SK-N-SH treated with all-trans-retinoic acid at 6 μM for 48 hours (cell line): ENCODE measurements at regions not wholly inside any gene's neighbourhood (a gene's known extent, or its start where the extent isn't known, plus 50 kb on each side); places are given as distances from the start of the nearest gene placed in this dataset.
A peak's percentile ranks its signal among the peaks of the same experiment; 100 is the strongest.

Experiments
- ATAC-seq: fragments of 200-7000 bp; cut with Tn5 transposase; 3 replicates; pipeline ENCODE4 v1.9.1; 2020; ENCODE audit warnings: mild to moderate bottlenecking, moderate library complexity
- ARNTL ChIP-seq: fragments of 450-650 bp; formaldehyde crosslinking; IDR thresholded peaks from 2 replicates; pipeline ENCODE4 v1.5.0; 2020; ENCODE audit warnings: low read depth, mild to moderate bottlenecking, moderate library complexity, borderline replicate concordance
- BACH2 ChIP-seq: fragments of 250-450 bp; sonication (Bioruptor Pico); IDR thresholded peaks from 2 replicates; pipeline ENCODE4 v1.9.0; 2021; ENCODE audit warnings: mild to moderate bottlenecking, borderline replicate concordance
- CSDC2 ChIP-seq: fragments of 250-450 bp; sonication (Bioruptor Pico); IDR thresholded peaks from 2 replicates; pipeline ENCODE4 v1.5.0; 2020; ENCODE audit warnings: mild to moderate bottlenecking, moderate library complexity
- ESRRG ChIP-seq: fragments of 250-450 bp; sonication (Bioruptor Pico); IDR thresholded peaks from 2 replicates; pipeline ENCODE4 v1.6.1; 2021; ENCODE audit warnings: mild to moderate bottlenecking
- GLIS3 ChIP-seq: fragments of 250-450 bp; sonication (Bioruptor Pico); IDR thresholded peaks from 2 replicates; pipeline ENCODE4 v1.5.0; 2020; ENCODE audit warnings: mild to moderate bottlenecking, moderate library complexity
- ISL1 ChIP-seq: fragments of 250-450 bp; sonication (Bioruptor Pico); IDR thresholded peaks from 2 replicates; pipeline ENCODE4 v2.1.2; 2022; ENCODE audit warnings: mild to moderate bottlenecking, moderate library complexity
- OSR1 ChIP-seq: fragments of 250-450 bp; sonication (Bioruptor Pico); IDR thresholded peaks from 2 replicates; pipeline ENCODE4 v1.8.0; 2022; ENCODE audit warnings: moderate library complexity, mild to moderate bottlenecking, inconsistent platforms
- PPARA ChIP-seq: fragments of 250-450 bp; sonication (Bioruptor Pico); IDR thresholded peaks from 2 replicates; pipeline ENCODE4 v1.5.0; 2020; ENCODE audit warnings: mild to moderate bottlenecking, borderline replicate concordance
- RARB ChIP-seq: fragments of 250-450 bp; sonication (Bioruptor Pico); IDR thresholded peaks from 2 replicates; pipeline ENCODE4 v1.8.0; 2021; ENCODE audit warnings: mild to moderate bottlenecking, moderate library complexity
- SNAI2 ChIP-seq: fragments of 250-450 bp; sonication (Bioruptor Pico); IDR thresholded peaks from 2 replicates; pipeline ENCODE4 v1.5.0; 2020; ENCODE audit warnings: mild to moderate bottlenecking, moderate library complexity
- TCF4 ChIP-seq: fragments of 250-450 bp; sonication (Bioruptor Pico); IDR thresholded peaks from 2 replicates; pipeline ENCODE4 v1.8.0; 2021; ENCODE audit warnings: mild to moderate bottlenecking, moderate library complexity, borderline replicate concordance
- TOX ChIP-seq: fragments of 250-450 bp; sonication (Bioruptor Pico); IDR thresholded peaks from 2 replicates; pipeline ENCODE4 v1.8.0; 2021; ENCODE audit warnings: mild to moderate bottlenecking, moderate library complexity, borderline replicate concordance
- ZC3H10 ChIP-seq: fragments of 250-450 bp; sonication (Bioruptor Pico); IDR thresholded peaks from 2 replicates; pipeline ENCODE4 v1.5.1; 2021; ENCODE audit warnings: mild to moderate bottlenecking, moderate library complexity
- ZFP3 ChIP-seq: fragments of 250-450 bp; sonication (Bioruptor Pico); IDR thresholded peaks from 2 replicates; pipeline ENCODE4 v1.5.0; 2020; ENCODE audit warnings: mild to moderate bottlenecking, moderate library complexity
- ZFP30 ChIP-seq: fragments of 450-650 bp; formaldehyde crosslinking; IDR thresholded peaks from 2 replicates; pipeline ENCODE4 v1.5.0; 2022; ENCODE audit warnings: mild to moderate bottlenecking, moderate library complexity
- ZNF565 ChIP-seq: fragments of 450-650 bp; formaldehyde crosslinking; conservative IDR thresholded peaks from 2 replicates; pipeline ENCODE4 v1.5.0; 2020; ENCODE audit warnings: low read depth, mild to moderate bottlenecking, moderate library complexity
- ZNF70 ChIP-seq: fragments of 450-650 bp; formaldehyde crosslinking; IDR thresholded peaks from 2 replicates; pipeline ENCODE4 v1.5.0; 2020; ENCODE audit warnings: mild to moderate bottlenecking, moderate library complexity
- ZNF8 ChIP-seq: fragments of 450-650 bp; formaldehyde crosslinking; IDR thresholded peaks from 2 replicates; pipeline ENCODE4 v1.5.0; 2020; ENCODE audit warnings: mild to moderate bottlenecking, moderate library complexity
- TF ChIP-seq, protein P1 (sequence below): fragments of 250-450 bp; sonication (Bioruptor Pico); IDR thresholded peaks from 2 replicates; pipeline ENCODE4 v1.8.0; 2021; ENCODE audit warnings: low read depth, mild to moderate bottlenecking, moderate library complexity, borderline replicate concordance
- TF ChIP-seq, protein P2 (sequence below): fragments of 250-450 bp; sonication (Bioruptor Pico); IDR thresholded peaks from 2 replicates; pipeline ENCODE4 v1.8.0; 2020; ENCODE audit warnings: mild to moderate bottlenecking, moderate library complexity, borderline replicate concordance
- TF ChIP-seq, protein P3 (sequence below): fragments of 250-450 bp; sonication (Bioruptor Pico); IDR thresholded peaks from 2 replicates; pipeline ENCODE4 v1.5.0; 2020; ENCODE audit warnings: mild to moderate bottlenecking, moderate library complexity
- TF ChIP-seq, protein P4 (sequence below): fragments of 250-450 bp; sonication (Bioruptor Pico); IDR thresholded peaks from 2 replicates; pipeline ENCODE4 v1.5.1; 2021; ENCODE audit warnings: mild to moderate bottlenecking, moderate library complexity

DNA sequence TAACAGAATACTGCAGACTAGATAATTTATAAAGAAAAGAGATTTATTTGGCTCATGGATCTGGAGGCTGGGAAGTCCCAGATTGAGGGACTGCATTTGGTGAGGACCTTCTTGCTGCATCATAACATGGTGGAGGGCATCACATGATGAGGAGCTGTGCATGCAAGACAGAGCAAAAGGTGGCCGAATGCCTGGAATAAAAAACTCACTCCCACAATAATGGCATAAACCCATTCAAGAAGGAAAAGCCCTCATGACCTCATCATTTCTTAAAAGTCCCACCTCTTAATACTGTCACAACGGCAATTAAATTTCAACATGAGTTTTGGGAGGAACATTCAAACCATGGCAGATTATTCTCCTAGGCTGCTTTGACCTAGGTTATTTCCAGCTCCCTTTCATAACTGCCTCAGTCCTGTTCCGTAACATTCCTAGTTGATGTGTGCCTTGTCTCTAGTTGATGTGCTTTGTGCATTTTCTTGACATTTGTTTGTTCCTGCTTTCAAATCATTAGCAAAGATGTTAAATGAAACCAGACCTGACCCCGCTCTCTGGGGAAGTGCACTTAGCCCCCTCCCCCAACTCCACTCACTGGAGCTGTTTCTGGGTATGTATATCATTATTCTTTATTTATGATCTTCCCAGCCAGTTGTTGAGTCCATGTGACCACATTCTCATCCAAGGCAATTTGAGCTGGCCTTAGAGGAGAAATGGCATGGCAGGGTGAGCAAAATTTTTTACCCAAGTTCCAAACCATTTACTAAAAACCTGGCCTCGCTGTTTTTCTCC lies 148.5 kb downstream of the GDAP2 start:
- ATAC-seq, result peak; percentile 81
- TF ChIP-seq BACH2 (CRISPR knock-in tag) (no peak), OSR1 (CRISPR knock-in tag) (no peak), ESRRG (CRISPR knock-in tag) (no peak), ZC3H10 (CRISPR knock-in tag) (no peak), TCF4 (CRISPR knock-in tag) (no peak; the same call in 1 of the 2 replicates), ISL1 (CRISPR knock-in tag) (no peak), RARB (CRISPR knock-in tag) (no peak), ZFP3 (no peak), ARNTL (CRISPR knock-in tag) (no peak), CSDC2 (no peak), SNAI2 (CRISPR knock-in tag) (no peak), ZFP30 (CRISPR knock-in tag) (no peak), TOX (CRISPR knock-in tag) (no peak), ZNF8 (CRISPR knock-in tag) (no peak), GLIS3 (no peak)
- TF ChIP-seq, protein P1, sequence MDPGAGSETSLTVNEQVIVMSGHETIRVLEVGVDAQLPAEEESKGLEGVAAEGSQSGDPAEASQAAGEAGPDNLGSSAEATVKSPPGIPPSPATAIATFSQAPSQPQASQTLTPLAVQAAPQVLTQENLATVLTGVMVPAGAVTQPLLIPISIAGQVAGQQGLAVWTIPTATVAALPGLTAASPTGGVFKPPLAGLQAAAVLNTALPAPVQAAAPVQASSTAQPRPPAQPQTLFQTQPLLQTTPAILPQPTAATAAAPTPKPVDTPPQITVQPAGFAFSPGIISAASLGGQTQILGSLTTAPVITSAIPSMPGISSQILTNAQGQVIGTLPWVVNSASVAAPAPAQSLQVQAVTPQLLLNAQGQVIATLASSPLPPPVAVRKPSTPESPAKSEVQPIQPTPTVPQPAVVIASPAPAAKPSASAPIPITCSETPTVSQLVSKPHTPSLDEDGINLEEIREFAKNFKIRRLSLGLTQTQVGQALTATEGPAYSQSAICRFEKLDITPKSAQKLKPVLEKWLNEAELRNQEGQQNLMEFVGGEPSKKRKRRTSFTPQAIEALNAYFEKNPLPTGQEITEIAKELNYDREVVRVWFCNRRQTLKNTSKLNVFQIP (CRISPR knock-in tag), result no peak

DNA sequence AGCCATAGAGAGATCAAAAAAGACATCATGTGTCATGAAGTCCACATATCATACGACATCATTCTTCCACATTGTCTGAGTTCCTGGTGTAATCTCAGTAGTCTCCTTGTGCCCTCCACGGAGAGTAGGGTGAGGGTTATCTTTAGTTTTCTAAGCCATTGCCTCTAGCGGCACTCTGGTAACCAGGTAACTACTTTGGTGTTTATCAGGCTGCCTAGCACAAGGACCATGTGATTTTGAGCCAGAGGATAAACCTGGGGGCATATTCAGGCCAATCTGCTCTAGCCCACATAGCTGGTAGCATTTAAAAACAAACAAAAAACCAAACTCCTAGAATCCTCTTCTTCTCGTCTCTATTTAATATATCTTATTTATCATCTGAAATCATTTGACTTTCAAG lies 147.4 kb downstream of the GDAP2 start:
- TF ChIP-seq ZNF70 (CRISPR knock-in tag) (no peak), ARNTL (CRISPR knock-in tag) (no peak), OSR1 (CRISPR knock-in tag) (no peak), BACH2 (CRISPR knock-in tag) (no peak)

DNA sequence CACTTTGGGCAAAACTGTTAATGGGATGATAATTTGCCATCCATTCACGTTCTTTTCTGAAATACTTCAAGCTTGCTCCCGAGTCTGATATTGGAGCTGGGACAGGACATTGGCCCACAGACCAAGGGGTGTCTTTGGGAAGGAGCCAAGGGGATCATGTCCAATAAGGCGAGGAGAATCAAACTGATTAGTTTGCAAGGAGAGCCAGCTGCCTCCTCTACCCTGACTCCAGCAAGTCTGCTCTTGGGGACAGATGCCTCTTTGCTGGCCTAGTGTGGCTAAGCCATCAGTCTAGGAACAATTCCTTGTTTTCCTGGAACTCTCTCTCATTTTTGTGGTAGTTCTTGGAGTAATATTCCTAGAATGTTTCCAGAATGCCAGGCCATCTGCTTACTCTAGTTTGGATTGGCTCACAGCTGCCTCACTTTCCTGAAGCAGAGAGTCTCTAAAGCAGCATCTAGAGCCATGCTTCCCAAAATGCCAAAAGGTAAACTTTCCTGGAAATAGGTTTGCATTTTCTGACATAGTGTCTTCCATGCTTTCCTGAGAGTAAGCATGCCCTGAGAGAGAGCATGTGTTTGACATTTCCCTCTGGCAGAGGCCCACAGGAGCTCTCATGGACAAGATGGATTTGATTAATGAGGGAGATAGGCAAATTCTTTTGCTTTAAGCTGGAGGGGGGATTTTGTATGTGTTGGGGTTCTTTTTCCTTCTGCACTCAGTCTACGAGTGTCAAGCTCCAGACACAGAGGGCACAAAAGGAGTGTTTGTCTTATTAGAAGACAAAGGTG lies 145.6 kb downstream of the GDAP2 start:
- TF ChIP-seq TCF4 (CRISPR knock-in tag) (no peak), ZFP3 (no peak), BACH2 (CRISPR knock-in tag) (no peak), OSR1 (CRISPR knock-in tag) (no peak), ZNF565 (CRISPR knock-in tag) (no peak), RARB (CRISPR knock-in tag) (no peak), ZFP30 (CRISPR knock-in tag) (no peak), GLIS3 (no peak), ESRRG (CRISPR knock-in tag) (no peak), PPARA (CRISPR knock-in tag) (no peak), TOX (CRISPR knock-in tag) (no peak), ZNF8 (CRISPR knock-in tag) (no peak), ZNF70 (CRISPR knock-in tag) (no peak), ISL1 (CRISPR knock-in tag) (no peak)
- TF ChIP-seq, protein P2, sequence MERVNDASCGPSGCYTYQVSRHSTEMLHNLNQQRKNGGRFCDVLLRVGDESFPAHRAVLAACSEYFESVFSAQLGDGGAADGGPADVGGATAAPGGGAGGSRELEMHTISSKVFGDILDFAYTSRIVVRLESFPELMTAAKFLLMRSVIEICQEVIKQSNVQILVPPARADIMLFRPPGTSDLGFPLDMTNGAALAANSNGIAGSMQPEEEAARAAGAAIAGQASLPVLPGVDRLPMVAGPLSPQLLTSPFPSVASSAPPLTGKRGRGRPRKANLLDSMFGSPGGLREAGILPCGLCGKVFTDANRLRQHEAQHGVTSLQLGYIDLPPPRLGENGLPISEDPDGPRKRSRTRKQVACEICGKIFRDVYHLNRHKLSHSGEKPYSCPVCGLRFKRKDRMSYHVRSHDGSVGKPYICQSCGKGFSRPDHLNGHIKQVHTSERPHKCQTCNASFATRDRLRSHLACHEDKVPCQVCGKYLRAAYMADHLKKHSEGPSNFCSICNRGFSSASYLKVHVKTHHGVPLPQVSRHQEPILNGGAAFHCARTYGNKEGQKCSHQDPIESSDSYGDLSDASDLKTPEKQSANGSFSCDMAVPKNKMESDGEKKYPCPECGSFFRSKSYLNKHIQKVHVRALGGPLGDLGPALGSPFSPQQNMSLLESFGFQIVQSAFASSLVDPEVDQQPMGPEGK (CRISPR knock-in tag), result no peak
- TF ChIP-seq, protein P3, sequence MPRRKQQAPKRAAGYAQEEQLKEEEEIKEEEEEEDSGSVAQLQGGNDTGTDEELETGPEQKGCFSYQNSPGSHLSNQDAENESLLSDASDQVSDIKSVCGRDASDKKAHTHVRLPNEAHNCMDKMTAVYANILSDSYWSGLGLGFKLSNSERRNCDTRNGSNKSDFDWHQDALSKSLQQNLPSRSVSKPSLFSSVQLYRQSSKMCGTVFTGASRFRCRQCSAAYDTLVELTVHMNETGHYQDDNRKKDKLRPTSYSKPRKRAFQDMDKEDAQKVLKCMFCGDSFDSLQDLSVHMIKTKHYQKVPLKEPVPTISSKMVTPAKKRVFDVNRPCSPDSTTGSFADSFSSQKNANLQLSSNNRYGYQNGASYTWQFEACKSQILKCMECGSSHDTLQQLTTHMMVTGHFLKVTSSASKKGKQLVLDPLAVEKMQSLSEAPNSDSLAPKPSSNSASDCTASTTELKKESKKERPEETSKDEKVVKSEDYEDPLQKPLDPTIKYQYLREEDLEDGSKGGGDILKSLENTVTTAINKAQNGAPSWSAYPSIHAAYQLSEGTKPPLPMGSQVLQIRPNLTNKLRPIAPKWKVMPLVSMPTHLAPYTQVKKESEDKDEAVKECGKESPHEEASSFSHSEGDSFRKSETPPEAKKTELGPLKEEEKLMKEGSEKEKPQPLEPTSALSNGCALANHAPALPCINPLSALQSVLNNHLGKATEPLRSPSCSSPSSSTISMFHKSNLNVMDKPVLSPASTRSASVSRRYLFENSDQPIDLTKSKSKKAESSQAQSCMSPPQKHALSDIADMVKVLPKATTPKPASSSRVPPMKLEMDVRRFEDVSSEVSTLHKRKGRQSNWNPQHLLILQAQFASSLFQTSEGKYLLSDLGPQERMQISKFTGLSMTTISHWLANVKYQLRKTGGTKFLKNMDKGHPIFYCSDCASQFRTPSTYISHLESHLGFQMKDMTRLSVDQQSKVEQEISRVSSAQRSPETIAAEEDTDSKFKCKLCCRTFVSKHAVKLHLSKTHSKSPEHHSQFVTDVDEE (CRISPR knock-in tag), result no peak
- TF ChIP-seq, protein P1 (CRISPR knock-in tag), result no peak
- TF ChIP-seq, protein P4, sequence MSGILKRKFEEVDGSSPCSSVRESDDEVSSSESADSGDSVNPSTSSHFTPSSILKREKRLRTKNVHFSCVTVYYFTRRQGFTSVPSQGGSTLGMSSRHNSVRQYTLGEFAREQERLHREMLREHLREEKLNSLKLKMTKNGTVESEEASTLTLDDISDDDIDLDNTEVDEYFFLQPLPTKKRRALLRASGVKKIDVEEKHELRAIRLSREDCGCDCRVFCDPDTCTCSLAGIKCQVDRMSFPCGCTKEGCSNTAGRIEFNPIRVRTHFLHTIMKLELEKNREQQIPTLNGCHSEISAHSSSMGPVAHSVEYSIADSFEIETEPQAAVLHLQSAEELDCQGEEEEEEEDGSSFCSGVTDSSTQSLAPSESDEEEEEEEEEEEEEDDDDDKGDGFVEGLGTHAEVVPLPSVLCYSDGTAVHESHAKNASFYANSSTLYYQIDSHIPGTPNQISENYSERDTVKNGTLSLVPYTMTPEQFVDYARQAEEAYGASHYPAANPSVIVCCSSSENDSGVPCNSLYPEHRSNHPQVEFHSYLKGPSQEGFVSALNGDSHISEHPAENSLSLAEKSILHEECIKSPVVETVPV (CRISPR knock-in tag), result no peak
- peak; percentile 56; the same call in 2 of the 3 replicates for ATAC-seq

More for the DNA sequence above, 147.4 kb downstream of the GDAP2 start:
- ATAC-seq, result no peak
